Endothelial cell of umbilical vein (primary cell): ENCODE measurements at regions not wholly inside any gene's neighbourhood (a gene's known extent, or its start where the extent isn't known, plus 50 kb on each side); places are given as distances from the start of the nearest gene placed in this dataset.

ENCODE experiments used
- BruUV-seq: library from RNA; stranded (reverse); fragments of 400-500 nt; replicated peaks from 2 replicates; lab custom pipeline; 2021; lab: Mats Ljungman, UMichigan
- CTCF ChIA-PET: fragments of 300-600, 350-600 bp; sonication (Branson Sonifier 250); formaldehyde crosslinking; loops from one replicate; lab custom pipeline; 2021; ENCODE audit warnings: antibody characterized with exemption, inconsistent platforms; lab: Charles Lee
- POLR2A ChIA-PET: fragments of 300-600, 350-600 bp; sonication (Branson Sonifier 250); formaldehyde crosslinking; loops from one replicate; lab custom pipeline; 2021; ENCODE audit warnings: antibody characterized with exemption, inconsistent platforms; lab: Charles Lee
- DNase-seq: peaks from one replicate; pipeline ENCODE4 v3.0.0-alpha.2; 2011; ENCODE audit warnings: low read depth, low spot score
- FAIRE-seq: peaks from 2 replicates; lab custom pipeline; 2011; peaks lifted over from hg19 to GRCh38; lab: Jason Lieb, UNC
- H2AFZ ChIP-seq: 2 replicates; pipeline ENCODE4 v1.6.0; 2012; ENCODE audit warnings: low read depth, low read length, control low read depth, inconsistent platforms
- H3K27ac ChIP-seq: 2 replicates; pipeline ENCODE4 v1.5.1; 2011; ENCODE audit warnings: low read depth, mild to moderate bottlenecking, control low read depth, low read length, moderate library complexity; ENCODE audit not compliant: insufficient read depth
- H3K27me3 ChIP-seq, 2 experiments: 2 replicates each; pipeline versions ENCODE4 v1.6.0 to v1.6.1; 2011; ENCODE audit warnings: low read length in 2 of 2, mixed read lengths in 1 of 2; ENCODE audit not compliant: control insufficient read depth in 2 of 2, insufficient read depth in 2 of 2
- H3K36me3 ChIP-seq, 2 experiments: 2 replicates in 1 of 2; 3 replicates in 1 of 2; pipeline ENCODE4 v1.5.1; 2011; ENCODE audit warnings: low read length in 2 of 2, mild to moderate bottlenecking in 1 of 2, moderate library complexity in 1 of 2; ENCODE audit not compliant: control insufficient read depth in 2 of 2, insufficient read depth in 2 of 2; ENCODE audit errors: extremely low read depth in 1 of 2
- H3K4me1 ChIP-seq: 3 replicates; pipeline ENCODE4 v1.5.1; 2011; ENCODE audit warnings: mild to moderate bottlenecking, low read length; ENCODE audit not compliant: control insufficient read depth, insufficient read depth; ENCODE audit errors: extremely low read depth
- H3K4me2 ChIP-seq: 2 replicates; pipeline ENCODE4 v1.6.1; 2011; ENCODE audit warnings: low read length, control low read depth, mixed read lengths; ENCODE audit not compliant: insufficient read depth
- H3K4me3 ChIP-seq, 3 experiments: fragments of 200-600 bp in 1 of 3; sonication (generic), shearing (Covaris generic) in 1 of 3; replicated peaks in 1 of 3; 2 replicates each; pipeline ENCODE4 v1.5.1; 2011 to 2016; ENCODE audit warnings: control low read depth in 3 of 3, low read length in 3 of 3, mild to moderate bottlenecking in 2 of 3, inconsistent platforms in 1 of 3, low read depth in 1 of 3, moderate library complexity in 1 of 3; ENCODE audit not compliant: insufficient read depth in 1 of 3
- H3K79me2 ChIP-seq: 2 replicates; pipeline ENCODE4 v1.6.0; 2012; ENCODE audit warnings: low read length, inconsistent platforms; ENCODE audit not compliant: control insufficient read depth, insufficient read depth
- H3K9ac ChIP-seq: replicated peaks from 2 replicates; pipeline ENCODE3; 2011; ENCODE audit warnings: low read length, control low read depth; ENCODE audit not compliant: insufficient read depth; ENCODE audit errors: extremely low read depth
- H3K9me1 ChIP-seq: replicated peaks from 3 replicates; pipeline ENCODE4 v1.6.0; 2011; ENCODE audit warnings: mild to moderate bottlenecking, low read length; ENCODE audit not compliant: control insufficient read depth, insufficient read depth; ENCODE audit errors: extremely low read depth
- H3K9me3 ChIP-seq: replicated peaks from 2 replicates; pipeline ENCODE4 v1.5.1; 2012; ENCODE audit warnings: low read length, inconsistent platforms; ENCODE audit not compliant: control insufficient read depth, insufficient read depth
- H4K20me1 ChIP-seq: replicated peaks from 2 replicates; pipeline ENCODE3; 2011; ENCODE audit warnings: mild to moderate bottlenecking, low read length; ENCODE audit not compliant: control insufficient read depth, insufficient read depth; ENCODE audit errors: extremely low read depth
- CTCF ChIP-seq, 2 donors: IDR thresholded peaks; 1 replicate in 1 of 2; 2 replicates in 1 of 2; pipeline ENCODE4 v1.5.1; 2011; ENCODE audit warnings: low read length in 2 of 2, mild to moderate bottlenecking in 2 of 2, moderate library complexity in 2 of 2, control low read depth in 1 of 2, inconsistent platforms in 1 of 2, low read depth in 1 of 2; ENCODE audit not compliant: insufficient read depth in 1 of 2; ENCODE audit errors: extremely low read depth in 1 of 2
- EZH2 ChIP-seq: IDR thresholded peaks from 2 replicates; pipeline ENCODE4 v1.6.1; 2012; ENCODE audit warnings: borderline replicate concordance, low read depth, mild to moderate bottlenecking, moderate library complexity, low read length, inconsistent platforms; ENCODE audit not compliant: severe bottlenecking
- FOS ChIP-seq: IDR thresholded peaks from 2 replicates; pipeline ENCODE4 v1.6.1; 2011; ENCODE audit warnings: mild to moderate bottlenecking, low read length, moderate library complexity, borderline replicate concordance; ENCODE audit not compliant: insufficient read depth
- GATA2 ChIP-seq: IDR thresholded peaks from 2 replicates; pipeline ENCODE4 v1.7.0; 2011; ENCODE audit warnings: low read depth, mild to moderate bottlenecking, moderate library complexity, mixed read lengths, low read length; ENCODE audit not compliant: insufficient read length, insufficient read depth
- JUN ChIP-seq: IDR thresholded peaks from 2 replicates; pipeline ENCODE4 v1.6.1; 2011; ENCODE audit warnings: borderline replicate concordance, low read depth; ENCODE audit not compliant: insufficient read length, insufficient read depth
- MAX ChIP-seq: IDR thresholded peaks from 2 replicates; pipeline ENCODE4 v1.6.1; 2011; ENCODE audit not compliant: insufficient read depth, insufficient read length
- MYC ChIP-seq: IDR thresholded peaks from one replicate; pipeline ENCODE4 v1.6.1; 2011; ENCODE audit warnings: mild to moderate bottlenecking, low read depth, low read length
- POLR2A ChIP-seq: IDR thresholded peaks from 2 replicates; pipeline ENCODE4 v1.6.1; 2012; ENCODE audit warnings: low read depth, mild to moderate bottlenecking, control low read depth, low read length
- POLR2AphosphoS5 ChIP-seq: IDR thresholded peaks from 2 replicates; pipeline ENCODE4 v1.6.1; 2012; ENCODE audit warnings: low read depth, mild to moderate bottlenecking, control low read depth, low read length, moderate library complexity; ENCODE audit not compliant: insufficient read depth
- dilution Hi-C: fragments of 300-500 bp; cut with MboI; formaldehyde crosslinking; loops from one replicate; pipeline ENCODE4 v1.15.0; 2019; ENCODE audit warnings: low sequenced_read_pairs; ENCODE audit not compliant: extremely low pct_ligation_motif_present
- intact Hi-C: fragments of 100-400 bp; cut with micrococcal nuclease; formaldehyde crosslinking; loops from one replicate; pipeline ENCODE4 v1.10.0; 2022

DNA sequence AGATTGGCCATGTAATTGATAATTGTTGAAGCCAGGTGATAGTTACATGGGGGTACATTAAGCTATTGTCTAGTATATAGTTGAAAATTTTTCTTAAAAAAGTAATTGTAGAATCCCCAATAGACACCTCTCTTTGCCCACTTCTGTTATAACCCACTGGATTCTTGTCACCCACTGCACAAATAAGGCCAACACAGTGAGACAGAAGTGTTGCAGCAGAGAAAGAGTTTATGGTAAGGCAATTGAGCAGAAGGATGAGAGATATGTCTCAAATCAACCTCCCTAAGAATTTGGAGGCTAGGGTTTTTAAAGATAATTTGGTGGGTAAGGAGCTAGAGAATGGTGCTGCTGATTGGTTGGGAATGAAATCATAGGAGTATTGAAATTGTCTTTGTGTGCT, 270.3 kb upstream of the TAC1 start:
- DNase-seq (no peak), FAIRE-seq (no peak)
- TF ChIP-seq JUN, result no peak
- TF ChIP-seq POLR2AphosphoS5, result no peak
- TF ChIP-seq CTCF (IDR thresholded peaks at IDR 0.05; ENCODE audit: extremely low read depth in 1 of 2, insufficient read depth in 1 of 2, low read depth in 1 of 2, low read length in 2 of 2), result no peak
- no peak for TF ChIP-seq GATA2
- no peak for TF ChIP-seq MAX
- no peak for TF ChIP-seq EZH2
- no peak for TF ChIP-seq FOS
- no peak for TF ChIP-seq MYC
- TF ChIP-seq POLR2A, result no peak
- Histone ChIP-seq H4K20me1 (no peaks in the 10 kb centered on the region), H3K9me3 (no peaks in the 10 kb centered on the region), H3K9ac (no peak overlapping the region), H3K27ac (no peak overlapping the region), H2AFZ (no peak overlapping the region), H3K27me3 (no peaks in the 10 kb centered on the region), H3K4me1 (no peaks in the 10 kb centered on the region), H3K4me3 (no peak overlapping the region), H3K36me3 (no peaks in the 10 kb centered on the region), H3K4me2 (no peak overlapping the region), H3K9me1 (no peaks in the 10 kb centered on the region), H3K79me2 (no peaks in the 10 kb centered on the region)
- ChIA-PET CTCF (no interaction called here), POLR2A (no interaction called here)
- dilution Hi-C loops (no loop called here), intact Hi-C loops (no loop called here)
- no TSS peak for BruUV-seq
